K562 (cell line): ENCODE measurements at regions not wholly inside any gene's neighbourhood (a gene's known extent, or its start where the extent isn't known, plus 50 kb on each side); places are given as distances from the start of the nearest gene placed in this dataset.

Source experiments
- ARNT ChIP-seq, 2 experiments: fragments of 450-650 bp; IDR thresholded peaks; 2 replicates each; pipeline ENCODE4 v1.6.1; 2016; ENCODE audit warnings: mild to moderate bottlenecking in 1 of 2
- CEBPZ ChIP-seq: fragments of 150-350 bp; IDR thresholded peaks from 2 replicates; pipeline ENCODE4 v1.6.1; 2014; ENCODE audit warnings: low read depth, mild to moderate bottlenecking, low read length, borderline replicate concordance
- GABPB1 ChIP-seq: sonication (generic); formaldehyde crosslinking; IDR thresholded peaks from 2 replicates; pipeline ENCODE4 v1.8.0; 2022; ENCODE audit warnings: mild to moderate bottlenecking, missing genetic modification reagents
- GTF3C2 ChIP-seq: IDR thresholded peaks from 3 replicates; pipeline ENCODE4 v1.6.1; 2011; ENCODE audit warnings: borderline replicate concordance, mild to moderate bottlenecking, moderate library complexity; ENCODE audit not compliant: insufficient read length; ENCODE audit errors: extremely low read depth
- KAT7 ChIP-seq: sonication (generic); formaldehyde crosslinking; IDR thresholded peaks from 2 replicates; pipeline ENCODE4 v1.8.0; 2022; ENCODE audit warnings: missing genetic modification reagents, mild to moderate bottlenecking, borderline replicate concordance
- L3MBTL2 ChIP-seq: fragments of 450-650 bp; IDR thresholded peaks from 2 replicates; pipeline ENCODE4 v1.6.1; 2016; ENCODE audit warnings: mild to moderate bottlenecking, moderate library complexity
- MAFF ChIP-seq: IDR thresholded peaks from 2 replicates; pipeline ENCODE4 v1.6.1; 2012; ENCODE audit warnings: low read length, improper control_type of control experiment
- MAZ ChIP-seq, 2 experiments: fragments of 450-650 bp in 1 of 2; sonication (generic) in 1 of 2; formaldehyde crosslinking; IDR thresholded peaks in 1 of 2; conservative IDR thresholded peaks in 1 of 2; 2 replicates each; pipeline versions ENCODE4 v1.4.0 to v1.5.0; 2020; ENCODE audit warnings: mild to moderate bottlenecking in 1 of 2, missing genetic modification reagents in 1 of 2
- MTA2 ChIP-seq: fragments of 450-650 bp; IDR thresholded peaks from 2 replicates; pipeline ENCODE4 v1.6.1; 2016; ENCODE audit warnings: low read depth
- MYBL2 ChIP-seq, 2 experiments: fragments of 450-650 bp in 1 of 2; sonication (generic) in 1 of 2; formaldehyde crosslinking in 1 of 2; IDR thresholded peaks; 2 replicates each; pipeline versions ENCODE4 v1.6.1 to v1.8.1; 2017 to 2022; ENCODE audit warnings: borderline replicate concordance in 1 of 2, inconsistent platforms in 1 of 2, low read depth in 1 of 2, mild to moderate bottlenecking in 1 of 2, missing genetic modification reagents in 1 of 2, moderate library complexity in 1 of 2
- RCOR1 ChIP-seq, 2 experiments: IDR thresholded peaks; 2 replicates each; pipeline ENCODE4 v1.6.1; 2012; ENCODE audit warnings: low read depth in 2 of 2, low read length in 2 of 2, borderline replicate concordance in 1 of 2, improper control_type of control experiment in 1 of 2
- ZBTB17 ChIP-seq: fragments of 450-650 bp; formaldehyde crosslinking; IDR thresholded peaks from 2 replicates; pipeline ENCODE4 v1.4.0; 2020; ENCODE audit warnings: mild to moderate bottlenecking
- ZNF224 ChIP-seq: sonication (generic); formaldehyde crosslinking; IDR thresholded peaks from 2 replicates; pipeline ENCODE4 v1.8.0; 2022; ENCODE audit warnings: mild to moderate bottlenecking, missing genetic modification reagents

GRCh38 chr2:12448846-12449505, 267.8 kb upstream of the TRIB2 start (continued):
- no peak for TF ChIP-seq CEBPZ
- peak in 1 of 2 experiments; percentile 78; a peak in 2 of 4 replicates for TF ChIP-seq RCOR1 (IDR thresholded peaks at IDR 0.05; ENCODE audit: borderline replicate concordance in 1 of 2, low read depth in 2 of 2, low read length in 2 of 2)
- TF ChIP-seq MAFF = no peak
- TF ChIP-seq MAZ (CRISPR knock-in tag; conservative IDR thresholded peaks at IDR 0.05 in 1 of 2, IDR thresholded peaks at IDR 0.05 in 1 of 2) = no peak
- no peak for TF ChIP-seq ZNF224 (CRISPR knock-in tag)
- TF ChIP-seq GTF3C2 = no peak
- 0 out of 2 replicates have a peak, but pooled peaks have one; percentile 19 for TF ChIP-seq GABPB1 (CRISPR knock-in tag)
- peak in 1 of 2 experiments; percentile 64; a peak in 2 of 4 replicates for TF ChIP-seq ARNT (IDR thresholded peaks at IDR 0.05)
- TF ChIP-seq MTA2 = peak; percentile 51; the same call in 1 of the 2 replicates
- TF ChIP-seq L3MBTL2 = peak; percentile 23; the same call in 1 of the 2 replicates
- no peak for TF ChIP-seq ZBTB17 (CRISPR knock-in tag)
- TF ChIP-seq MYBL2 (IDR thresholded peaks at IDR 0.05; ENCODE audit: low read depth) = 0 out of 2 replicates have a peak, but pooled peaks have one; percentile 35
- TF ChIP-seq MYBL2 (CRISPR knock-in tag; IDR thresholded peaks at IDR 0.05; ENCODE audit: borderline replicate concordance) = no peak
- no peak for TF ChIP-seq KAT7 (CRISPR knock-in tag)
